ENCODE measurements at regions not wholly inside any gene's neighbourhood (a gene's known extent, or its start where the extent isn't known, plus 50 kb on each side); places are given as distances from the start of the nearest gene placed in this dataset.
A peak's percentile ranks its signal among the peaks of the same experiment; 100 is the strongest.

DNA sequence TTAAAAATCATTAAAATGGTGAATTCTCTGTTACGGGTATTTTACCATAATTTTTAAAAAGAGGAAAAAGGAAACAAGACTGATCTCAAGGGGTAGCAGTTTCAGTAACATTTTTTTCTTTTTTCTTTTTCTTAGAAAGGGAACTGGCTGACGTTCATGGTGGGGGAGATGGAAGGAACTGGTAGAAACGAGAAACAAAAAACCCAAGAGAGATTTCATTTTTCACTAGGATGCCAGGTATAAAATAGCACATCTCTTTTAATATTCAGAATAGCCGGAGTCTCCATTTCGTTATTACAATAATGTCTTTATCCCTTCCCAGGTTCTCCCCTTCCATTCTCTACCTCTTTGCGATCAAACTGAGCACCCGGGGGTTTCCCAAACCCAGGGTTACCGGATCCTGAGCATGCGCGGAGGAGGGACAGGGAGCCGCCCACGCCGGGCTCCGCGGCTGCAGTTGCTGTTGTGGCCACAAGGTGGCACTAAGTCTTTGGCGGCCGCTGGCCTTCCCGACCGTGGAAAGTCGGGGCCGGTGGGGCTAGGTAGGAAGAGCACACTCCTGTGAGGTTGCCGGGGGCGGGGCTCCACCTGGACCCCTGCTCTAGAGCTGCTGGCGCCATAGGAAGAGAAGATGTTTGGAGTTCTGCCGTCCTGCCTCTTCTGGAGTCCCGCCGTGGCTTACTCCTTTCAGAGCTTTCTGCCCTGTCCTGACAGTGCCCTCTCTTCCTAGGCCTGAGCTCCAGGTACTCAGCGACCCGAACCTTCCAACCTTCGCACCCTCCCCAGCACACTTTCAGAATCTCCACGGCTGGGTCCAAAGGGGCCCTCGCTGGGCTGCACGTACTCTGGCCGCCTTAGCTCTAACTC is 146.8 kb downstream of the SH3BGRL2 start:
- intact Hi-C loops (cut with DNase I) = loop anchor here (1.0 to 5.0 kb wide), 2 partner anchors 34 to 89 kb away; no protein-coding TSS in a partner anchor
- DNase-seq = peak; percentile 61 to 97 (median 82)

DNA sequence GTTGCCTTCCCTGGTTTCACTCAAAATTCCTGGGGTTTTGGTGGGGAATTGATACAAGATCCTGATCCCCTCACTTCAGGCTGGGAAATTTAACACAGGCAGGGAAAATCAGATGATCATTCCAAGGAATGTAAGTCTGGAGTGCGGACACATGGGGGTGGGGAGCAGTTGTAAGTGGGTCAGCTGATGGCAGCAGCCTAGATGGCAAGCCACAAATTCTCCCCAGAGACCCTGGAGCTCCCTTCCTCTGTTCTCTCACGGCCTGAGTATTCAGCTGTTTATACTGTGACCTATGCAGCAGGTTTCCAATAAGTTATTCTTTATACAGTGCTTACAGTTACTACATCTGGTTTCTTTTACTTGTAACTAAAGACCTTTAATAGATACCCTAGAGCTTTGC is 144.9 kb downstream of the SH3BGRL2 start:
- intact Hi-C loops (cut with DNase I) = loop anchor here (5.0 kb wide), 1 partner anchor 36 kb away; no protein-coding TSS in a partner anchor
- no peak for DNase-seq

DNA sequence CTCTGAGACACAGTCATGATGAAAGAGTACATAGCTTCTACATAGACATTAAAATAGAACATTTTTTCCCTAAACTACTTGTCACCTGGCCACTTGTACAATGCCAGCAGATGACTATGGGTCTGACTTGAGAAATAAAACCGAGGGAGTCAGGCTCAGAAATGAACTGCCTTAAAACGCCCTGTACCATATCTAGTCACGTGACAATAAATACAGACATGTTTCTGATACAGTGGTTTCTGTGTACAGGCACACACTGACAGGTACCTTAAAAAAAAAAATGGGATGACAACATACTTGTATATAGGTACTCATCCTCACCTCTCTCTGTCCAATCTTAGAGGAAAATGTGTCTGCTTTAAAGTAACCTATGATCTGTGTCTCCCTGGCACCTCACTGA is 144.1 kb downstream of the SH3BGRL2 start:
- DNase-seq = no peak
- intact Hi-C loops (cut with DNase I) = loop anchor here (5.0 kb wide), 1 partner anchor 37 kb away; no protein-coding TSS in a partner anchor

DNA sequence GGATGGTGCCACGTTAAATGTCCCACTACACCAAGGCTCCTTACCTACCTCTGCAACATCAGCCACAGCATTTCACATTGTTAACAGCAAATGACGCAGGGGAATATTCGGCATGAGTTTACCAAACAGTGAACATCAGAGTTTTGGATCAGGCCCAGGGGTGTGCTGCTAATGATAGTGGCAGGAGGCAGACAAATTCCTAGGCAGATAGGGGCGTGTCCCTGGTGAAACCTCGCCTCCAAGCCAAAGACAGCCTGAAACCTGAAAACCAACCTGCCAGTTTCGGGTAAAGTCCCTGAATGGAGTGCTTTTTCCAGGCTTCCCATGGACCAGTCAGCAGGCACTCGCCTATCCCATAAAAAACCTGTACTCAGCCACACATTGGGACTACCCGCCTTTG is 133.6 kb downstream of the SH3BGRL2 start:
- intact Hi-C loops (cut with DNase I) = no loop called here
- no peak for DNase-seq

DNA sequence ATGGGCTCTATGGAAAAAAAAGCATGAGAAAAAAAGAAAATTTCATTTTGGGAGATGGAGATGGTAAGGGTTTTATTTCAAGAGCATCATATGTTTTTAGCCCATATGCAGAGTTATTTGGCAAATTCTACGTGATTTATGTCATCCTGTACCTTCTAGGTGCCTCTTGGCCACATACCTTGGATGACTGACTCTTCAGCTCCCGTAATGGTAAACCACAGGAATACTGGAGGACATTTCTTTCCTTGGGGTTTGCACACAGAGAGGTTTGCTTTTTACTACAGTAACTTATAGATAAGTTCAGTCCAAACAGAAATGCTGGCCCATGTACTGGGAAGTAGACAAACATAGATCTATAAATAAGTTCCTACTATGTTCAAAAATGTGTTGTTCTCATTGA is 132.2 kb downstream of the SH3BGRL2 start:
- no peak for DNase-seq
- intact Hi-C loops (cut with DNase I) = no loop called here

DNA sequence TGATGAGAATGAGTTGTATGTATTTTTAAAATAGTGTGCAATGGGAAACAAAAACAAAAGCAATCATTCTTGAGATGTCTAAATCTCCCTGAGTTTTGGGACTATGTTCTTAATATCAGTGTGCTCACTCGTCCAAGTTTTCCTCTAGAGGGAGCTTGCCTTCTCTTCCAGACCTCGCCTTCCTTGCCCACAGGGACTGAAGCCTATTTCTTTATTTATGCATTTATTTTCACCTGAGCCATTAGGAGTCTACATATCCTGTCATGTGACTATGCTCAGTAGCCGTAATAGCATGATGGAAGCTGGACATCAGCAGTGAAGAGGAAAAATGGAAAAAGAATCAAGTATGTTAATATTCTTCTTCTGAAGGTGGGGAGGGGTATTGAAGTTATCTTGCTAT is 131.2 kb downstream of the SH3BGRL2 start:
- DNase-seq = no peak

DNA sequence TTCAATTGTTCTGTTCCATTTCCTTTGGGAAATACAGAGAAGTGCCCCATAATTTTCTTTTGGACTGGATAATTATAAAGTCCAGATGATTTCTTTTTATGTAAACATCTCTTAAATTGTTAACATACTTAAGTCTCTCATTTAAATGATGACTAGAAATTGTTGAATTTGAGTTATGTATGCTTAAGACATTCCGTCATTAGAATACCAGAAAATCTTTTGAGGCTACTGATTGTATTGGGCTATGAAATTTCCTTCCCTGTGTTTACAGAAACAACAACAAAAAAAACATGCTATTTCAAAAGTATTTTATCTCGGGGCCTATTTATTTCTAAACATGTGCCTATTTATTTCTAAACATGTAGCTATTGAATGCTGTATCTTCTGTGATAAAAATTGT is 125.4 kb downstream of the SH3BGRL2 start:
- DNase-seq = no peak
- intact Hi-C loops (cut with DNase I) = no loop called here

More for the DNA sequence above, 131.2 kb downstream of the SH3BGRL2 start:
- intact Hi-C loops (cut with DNase I) = no loop called here

DNA sequence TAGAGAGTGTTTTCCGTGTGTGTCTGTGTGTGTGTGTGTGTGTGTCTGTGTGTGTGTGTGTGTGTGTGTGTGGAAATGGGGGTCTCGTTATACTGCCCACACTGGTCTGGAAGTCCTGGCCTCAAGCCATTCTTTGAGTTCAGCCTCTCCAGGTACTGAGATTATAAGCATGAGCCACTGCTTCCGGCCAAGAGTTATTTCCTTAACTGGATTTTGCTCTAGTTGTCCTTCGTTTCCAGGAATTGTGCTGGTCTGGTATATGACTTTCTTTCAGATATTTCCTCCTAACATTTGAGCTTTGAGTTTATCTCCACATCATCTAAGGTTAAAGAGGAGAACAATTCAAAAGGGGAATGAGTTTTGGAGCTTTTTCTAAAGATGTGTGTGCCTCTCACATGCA is 124.8 kb downstream of the SH3BGRL2 start:
- DNase-seq = no peak
- intact Hi-C loops (cut with DNase I) = no loop called here

All from posterior cingulate gyrus (tissue), 11 donors.